ENCODE measurements at regions not wholly inside any gene's neighbourhood (a gene's known extent, or its start where the extent isn't known, plus 50 kb on each side); places are given as distances from the start of the nearest gene placed in this dataset.

GRCh38 chr9:87080512-87081264, 133.4 kb upstream of the GAS1 start:
- DNase-seq: no peak
- Histone ChIP-seq H3K9me3 (no peaks in the 10 kb centered on the region), H3K4me1 (no peaks in the 10 kb centered on the region), H3K4me3 (no peak overlapping the region), H3K36me3 (replicated peaks in 1 of 2; ENCODE audit: insufficient read depth in 1 of 2, low read depth in 2 of 2) (no peaks in the 10 kb centered on the region), H3K27ac (no peak overlapping the region), H3K27me3 (no peaks in the 10 kb centered on the region)
- ATAC-seq: peak; percentile 52
- TF ChIP-seq POLR2A (IDR thresholded peaks at IDR 0.05): no peak
- TF ChIP-seq, protein P1, sequence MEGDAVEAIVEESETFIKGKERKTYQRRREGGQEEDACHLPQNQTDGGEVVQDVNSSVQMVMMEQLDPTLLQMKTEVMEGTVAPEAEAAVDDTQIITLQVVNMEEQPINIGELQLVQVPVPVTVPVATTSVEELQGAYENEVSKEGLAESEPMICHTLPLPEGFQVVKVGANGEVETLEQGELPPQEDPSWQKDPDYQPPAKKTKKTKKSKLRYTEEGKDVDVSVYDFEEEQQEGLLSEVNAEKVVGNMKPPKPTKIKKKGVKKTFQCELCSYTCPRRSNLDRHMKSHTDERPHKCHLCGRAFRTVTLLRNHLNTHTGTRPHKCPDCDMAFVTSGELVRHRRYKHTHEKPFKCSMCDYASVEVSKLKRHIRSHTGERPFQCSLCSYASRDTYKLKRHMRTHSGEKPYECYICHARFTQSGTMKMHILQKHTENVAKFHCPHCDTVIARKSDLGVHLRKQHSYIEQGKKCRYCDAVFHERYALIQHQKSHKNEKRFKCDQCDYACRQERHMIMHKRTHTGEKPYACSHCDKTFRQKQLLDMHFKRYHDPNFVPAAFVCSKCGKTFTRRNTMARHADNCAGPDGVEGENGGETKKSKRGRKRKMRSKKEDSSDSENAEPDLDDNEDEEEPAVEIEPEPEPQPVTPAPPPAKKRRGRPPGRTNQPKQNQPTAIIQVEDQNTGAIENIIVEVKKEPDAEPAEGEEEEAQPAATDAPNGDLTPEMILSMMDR (IDR thresholded peaks at IDR 0.05): peak in 2 of 7 experiments; percentile 18 to 26
- intact Hi-C loops (cut with DNase I): no loop called here
- 55 to 59% methylated on average over 7 of the region's 7 CpGs for WGBS, 2 donors

GRCh38 chr9:87081503-87081902, 134.2 kb upstream of the GAS1 start:
- Histone ChIP-seq H3K27ac (no peak overlapping the region), H3K9me3 (no peaks in the 10 kb centered on the region), H3K27me3 (no peaks in the 10 kb centered on the region), H3K4me3 (no peak overlapping the region), H3K36me3 (replicated peaks in 1 of 2; ENCODE audit: insufficient read depth in 1 of 2, low read depth in 2 of 2) (no peaks in the 10 kb centered on the region), H3K4me1 (no peaks in the 10 kb centered on the region)
- ATAC-seq (no peak), DNase-seq (no peak)
- WGBS, 2 donors: 55 to 58% methylated on average over 2 of the region's 2 CpGs
- intact Hi-C loops (cut with DNase I): no loop called here
- no peak for TF ChIP-seq POLR2A (IDR thresholded peaks at IDR 0.05)
- TF ChIP-seq, protein P1 (IDR thresholded peaks at IDR 0.05): no peak

DNA sequence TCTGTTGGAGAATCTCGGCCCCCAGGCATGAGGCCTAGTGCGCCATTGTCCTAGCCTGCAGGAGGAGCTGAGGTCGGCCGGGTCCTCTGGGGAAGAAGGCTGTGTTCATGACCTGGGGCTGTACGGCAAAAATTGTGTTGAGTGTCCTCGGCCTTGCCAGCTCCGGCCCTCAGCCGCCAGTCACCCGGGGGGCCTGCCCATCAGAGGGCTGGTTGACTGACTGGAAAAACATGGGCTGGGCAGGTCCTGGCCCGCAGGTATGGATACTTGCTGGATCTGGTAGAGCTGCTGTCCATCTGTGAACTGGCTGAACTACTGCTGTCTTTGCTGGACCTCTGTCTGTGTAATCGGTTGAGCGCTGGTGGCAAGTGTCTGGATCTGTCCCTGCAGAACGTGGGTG, 136.7 kb upstream of the GAS1 start:
- intact Hi-C loops (cut with DNase I): no loop called here
- no peak overlapping the region for H3K27ac ChIP-seq
- DNase-seq: no peak
- no peaks in the 10 kb centered on the region for H3K36me3 ChIP-seq (replicated peaks in 1 of 2; ENCODE audit: insufficient read depth in 1 of 2, low read depth in 2 of 2)
- no peak for TF ChIP-seq POLR2A (IDR thresholded peaks at IDR 0.05)
- TF ChIP-seq, protein P1 (IDR thresholded peaks at IDR 0.05): no peak
- no peak overlapping the region for H3K4me3 ChIP-seq
- ATAC-seq: no peak
- 95 to 96% methylated on average over 13 of the region's 13 CpGs for WGBS, 2 donors
- peaks cover 7% of the 10 kb centered on the region for H3K4me1 ChIP-seq
- H3K27me3 ChIP-seq: no peaks in the 10 kb centered on the region
- no peaks in the 10 kb centered on the region for H3K9me3 ChIP-seq

- intact Hi-C loops (cut with DNase I): no loop called here
- TF ChIP-seq POLR2A (IDR thresholded peaks at IDR 0.05): no peak
- TF ChIP-seq, protein P1 (IDR thresholded peaks at IDR 0.05): no peak
- Histone ChIP-seq H3K9me3 (no peaks in the 10 kb centered on the region), H3K27me3 (no peaks in the 10 kb centered on the region), H3K4me3 (no peak overlapping the region), H3K4me1 (peaks cover 7% of the 10 kb centered on the region), H3K27ac (no peak overlapping the region), H3K36me3 (replicated peaks in 1 of 2; ENCODE audit: insufficient read depth in 1 of 2, low read depth in 2 of 2) (no peaks in the 10 kb centered on the region)
- WGBS, 2 donors: 91 to 94% methylated on average over 5 to 11 of the region's 12 CpGs
- no peak for DNase-seq
- no peak for ATAC-seq
These were observed 137.1 kb upstream of the GAS1 start for GRCh38 chr9:87084407-87084806.

DNA sequence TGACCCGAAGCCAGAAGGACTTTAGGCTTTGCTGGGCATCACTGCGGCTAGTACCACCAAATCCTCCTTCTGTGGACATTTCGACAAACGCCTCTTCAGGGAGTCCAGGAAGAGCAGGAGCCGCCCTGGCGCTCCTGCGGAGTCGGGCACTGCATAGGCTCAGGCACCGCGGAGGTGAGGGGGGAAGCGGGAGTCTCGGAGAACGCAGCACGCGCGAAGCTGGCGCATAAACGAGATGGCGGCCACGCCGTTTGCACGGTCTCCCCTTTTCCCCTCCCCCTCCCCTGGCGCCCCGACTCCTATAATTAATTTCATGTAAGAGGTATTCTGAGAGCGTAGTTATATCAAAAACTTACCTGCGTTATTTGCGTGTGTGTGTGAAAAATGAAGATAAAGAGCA, 137.8 kb upstream of the GAS1 start:
- intact Hi-C loops (cut with DNase I): no loop called here
- TF ChIP-seq POLR2A (IDR thresholded peaks at IDR 0.05): no peak
- TF ChIP-seq, protein P1 (IDR thresholded peaks at IDR 0.05): no peak
- DNase-seq (no peak), ATAC-seq (no peak)
- H3K27me3 ChIP-seq: no peaks in the 10 kb centered on the region
- peaks cover 7% of the 10 kb centered on the region for H3K4me1 ChIP-seq
- H3K27ac ChIP-seq: no peak overlapping the region
- H3K9me3 ChIP-seq: no peaks in the 10 kb centered on the region
- H3K36me3 ChIP-seq (replicated peaks in 1 of 2; ENCODE audit: insufficient read depth in 1 of 2, low read depth in 2 of 2): no peaks in the 10 kb centered on the region
- 86 to 88% methylated on average over 27 of the region's 27 CpGs for WGBS, 2 donors
- H3K4me3 ChIP-seq: no peak overlapping the region
